ENCODE measurements at regions not wholly inside any gene's neighbourhood (a gene's known extent, or its start where the extent isn't known, plus 50 kb on each side); places are given as distances from the start of the nearest gene placed in this dataset.

DNA sequence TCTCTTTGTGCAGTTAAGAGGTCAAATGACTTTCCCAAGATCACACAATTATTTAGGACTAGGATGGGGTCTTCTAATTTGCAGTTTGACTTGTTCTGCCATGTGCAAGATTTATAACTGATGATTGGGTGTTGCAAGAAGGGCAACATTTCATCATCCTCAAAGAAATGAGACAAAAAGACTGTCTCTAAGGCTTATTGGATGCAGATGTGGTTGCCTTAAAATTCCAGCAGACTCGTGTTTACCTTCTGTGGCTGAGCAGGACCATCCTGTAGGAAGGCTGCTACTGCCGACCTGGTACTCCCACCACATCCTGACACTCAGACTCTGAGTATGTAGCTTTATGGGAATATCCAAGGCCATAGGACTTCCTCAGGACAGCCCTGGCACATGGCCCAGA lies 99.9 kb upstream of the SGIP1 start:
- H3K9ac ChIP-seq (ENCODE audit: insufficient read depth, low read length, poor library complexity, severe bottlenecking), result no peak overlapping the region
- H3K4me3 ChIP-seq (replicated peaks in 1 of 3; ENCODE audit: low read depth in 2 of 3, low read length in 3 of 3), result no peak overlapping the region
- no peaks in the 10 kb centered on the region for H3K27me3 ChIP-seq (ENCODE audit: control insufficient read depth in 2 of 2, insufficient read depth in 2 of 2, low read length in 2 of 2)
- H3K9me3 ChIP-seq (replicated peaks in 1 of 2; ENCODE audit: control insufficient read depth in 1 of 2, insufficient read depth in 1 of 2, low read length in 2 of 2), result peaks cover 13 to 19% of the 10 kb centered on the region in 2 donors
- H4K20me1 ChIP-seq (ENCODE audit: insufficient read depth, low read length), result no peaks in the 10 kb centered on the region
- Mint-ChIP-seq H3K4me3 (no peak overlapping the region), H3K9me3 (peaks cover 20 to 33% (median 27%) of the 10 kb centered on the region in 7 donors), H3K36me3 (peaks cover 3% of the 10 kb centered on the region in 2 donors), H3K27ac (no peak overlapping the region), H3K27me3 (ENCODE audit: low read depth in 3 of 3) (peaks cover 0 to 1% (median 0%) of the 10 kb centered on the region in 3 donors), H3K4me1 (peaks cover 26% of the 10 kb centered on the region)
- H3K27ac ChIP-seq (ENCODE audit: low read depth in 1 of 2, low read length in 2 of 2), result no peak overlapping the region
- TF ChIP-seq, protein P1, sequence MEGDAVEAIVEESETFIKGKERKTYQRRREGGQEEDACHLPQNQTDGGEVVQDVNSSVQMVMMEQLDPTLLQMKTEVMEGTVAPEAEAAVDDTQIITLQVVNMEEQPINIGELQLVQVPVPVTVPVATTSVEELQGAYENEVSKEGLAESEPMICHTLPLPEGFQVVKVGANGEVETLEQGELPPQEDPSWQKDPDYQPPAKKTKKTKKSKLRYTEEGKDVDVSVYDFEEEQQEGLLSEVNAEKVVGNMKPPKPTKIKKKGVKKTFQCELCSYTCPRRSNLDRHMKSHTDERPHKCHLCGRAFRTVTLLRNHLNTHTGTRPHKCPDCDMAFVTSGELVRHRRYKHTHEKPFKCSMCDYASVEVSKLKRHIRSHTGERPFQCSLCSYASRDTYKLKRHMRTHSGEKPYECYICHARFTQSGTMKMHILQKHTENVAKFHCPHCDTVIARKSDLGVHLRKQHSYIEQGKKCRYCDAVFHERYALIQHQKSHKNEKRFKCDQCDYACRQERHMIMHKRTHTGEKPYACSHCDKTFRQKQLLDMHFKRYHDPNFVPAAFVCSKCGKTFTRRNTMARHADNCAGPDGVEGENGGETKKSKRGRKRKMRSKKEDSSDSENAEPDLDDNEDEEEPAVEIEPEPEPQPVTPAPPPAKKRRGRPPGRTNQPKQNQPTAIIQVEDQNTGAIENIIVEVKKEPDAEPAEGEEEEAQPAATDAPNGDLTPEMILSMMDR (IDR thresholded peaks at IDR 0.05), result no peak
- intact Hi-C loops (cut with micrococcal nuclease), result no loop called here
- H3K36me3 ChIP-seq (replicated peaks in 1 of 2; ENCODE audit: control insufficient read depth in 1 of 2, insufficient read depth in 2 of 2, low read length in 2 of 2), result no peaks in the 10 kb centered on the region
- DNase-seq, result no peak
- H3K79me2 ChIP-seq (ENCODE audit: insufficient read depth, low read length), result no peaks in the 10 kb centered on the region
- 29% methylated on average over 1 of the region's 2 CpGs for WGBS (ENCODE audit: insufficient coverage)
- peaks cover 21 to 28% of the 10 kb centered on the region in 2 donors for H3K4me1 ChIP-seq (ENCODE audit: control insufficient read depth in 1 of 2, insufficient read depth in 2 of 2, low read length in 2 of 2)
- H3K4me2 ChIP-seq (replicated peaks; ENCODE audit: extremely low read depth, low read length, poor library complexity, severe bottlenecking), result no peak overlapping the region
- no peak overlapping the region for H2AFZ ChIP-seq (ENCODE audit: insufficient read depth, low read depth, low read length, poor library complexity, severe bottlenecking)

DNA sequence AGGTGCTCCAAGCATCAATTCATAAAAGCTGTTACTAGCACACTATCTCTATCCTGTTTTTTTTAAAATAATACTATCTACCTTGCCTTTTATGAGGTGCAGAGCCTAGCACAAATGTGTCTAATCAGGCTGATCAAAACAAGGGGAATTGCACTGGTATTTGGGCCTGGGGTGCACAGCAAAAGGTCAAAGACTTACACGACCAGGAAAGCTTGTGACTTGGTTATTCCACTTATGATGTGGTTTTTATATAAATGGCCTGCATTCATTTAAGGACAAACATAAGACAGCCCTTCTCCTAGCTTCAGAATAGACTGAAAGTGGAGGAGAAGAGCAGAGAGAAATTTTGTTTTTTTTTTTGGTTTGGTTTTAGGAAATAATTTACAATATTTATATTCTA lies 98.4 kb upstream of the SGIP1 start:
- Histone ChIP-seq H3K4me1 (ENCODE audit: control insufficient read depth in 1 of 2, insufficient read depth in 2 of 2, low read length in 2 of 2) (peaks cover 31 to 40% of the 10 kb centered on the region in 2 donors), H3K79me2 (ENCODE audit: insufficient read depth, low read length) (no peaks in the 10 kb centered on the region), H3K36me3 (replicated peaks in 1 of 2; ENCODE audit: control insufficient read depth in 1 of 2, insufficient read depth in 2 of 2, low read length in 2 of 2) (no peaks in the 10 kb centered on the region), H3K4me3 (replicated peaks in 1 of 3; ENCODE audit: low read depth in 2 of 3, low read length in 3 of 3) (no peak overlapping the region), H4K20me1 (ENCODE audit: insufficient read depth, low read length) (no peaks in the 10 kb centered on the region), H3K9ac (ENCODE audit: insufficient read depth, low read length, poor library complexity, severe bottlenecking) (no peak overlapping the region), H3K27me3 (ENCODE audit: control insufficient read depth in 2 of 2, insufficient read depth in 2 of 2, low read length in 2 of 2) (no peaks in the 10 kb centered on the region), H3K9me3 (replicated peaks in 1 of 2; ENCODE audit: control insufficient read depth in 1 of 2, insufficient read depth in 1 of 2, low read length in 2 of 2) (peaks cover 13 to 15% of the 10 kb centered on the region in 2 donors), H2AFZ (ENCODE audit: insufficient read depth, low read depth, low read length, poor library complexity, severe bottlenecking) (no peak overlapping the region), H3K27ac (ENCODE audit: low read depth in 1 of 2, low read length in 2 of 2) (no peak overlapping the region), H3K4me2 (replicated peaks; ENCODE audit: extremely low read depth, low read length, poor library complexity, severe bottlenecking) (no peak overlapping the region)
- peaks cover 37% of the 10 kb centered on the region for H3K4me1 Mint-ChIP-seq
- TF ChIP-seq, protein P1 (IDR thresholded peaks at IDR 0.05), result no peak
- no peak overlapping the region for H3K4me3 Mint-ChIP-seq
- H3K9me3 Mint-ChIP-seq, result peaks cover 13 to 21% (median 15%) of the 10 kb centered on the region in 7 donors
- DNase-seq, result no peak
- intact Hi-C loops (cut with micrococcal nuclease), result loop anchor here in 1 of 2 donors (5.0 kb wide), 2 partner anchors 33 to 98 kb away; no protein-coding TSS in a partner anchor
- WGBS (ENCODE audit: insufficient coverage), result no CpG with 5 or more reads among the region's 1 CpG
- no peaks in the 10 kb centered on the region for H3K27me3 Mint-ChIP-seq (ENCODE audit: low read depth in 3 of 3)
- no peak overlapping the region for H3K27ac Mint-ChIP-seq
- H3K36me3 Mint-ChIP-seq, result peaks cover 2 to 3% of the 10 kb centered on the region in 2 donors
